ENCODE measurements at regions not wholly inside any gene's neighbourhood (a gene's known extent, or its start where the extent isn't known, plus 50 kb on each side); places are given as distances from the start of the nearest gene placed in this dataset.
A peak's percentile ranks its signal among the peaks of the same experiment; 100 is the strongest.

DNA sequence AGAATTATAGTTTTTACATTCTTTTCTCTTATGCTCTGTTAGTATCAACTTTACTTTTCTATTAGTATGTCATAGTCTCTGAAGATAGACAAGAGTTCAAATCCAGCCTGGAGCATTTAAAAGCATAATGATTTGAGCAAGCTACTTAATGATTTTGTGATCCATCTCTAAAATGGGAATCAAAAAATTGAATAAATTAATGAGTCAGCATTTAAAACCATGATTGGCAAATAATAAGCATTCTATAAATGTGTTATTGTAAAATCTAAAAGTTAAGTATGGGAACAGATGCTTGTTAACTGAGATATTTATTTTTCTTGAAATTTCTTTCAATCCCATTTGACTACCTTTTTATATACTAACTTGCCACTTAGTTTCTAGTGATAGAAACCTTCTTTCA is 391.6 kb downstream of the PCDH7 start:
- no peak for TF ChIP-seq RAD21 (IDR thresholded peaks at IDR 0.05 in 1 of 2, conservative IDR thresholded peaks at IDR 0.05 in 1 of 2; ENCODE audit: low read depth in 2 of 2, low read length in 2 of 2)
- peak; percentile 50; the same call in 1 of the 2 replicates for TF ChIP-seq MAFK (IDR thresholded peaks at IDR 0.05; ENCODE audit: low read depth, low read length)
- no peak for TF ChIP-seq CEBPB (IDR thresholded peaks at IDR 0.05; ENCODE audit: low read depth, low read length)
- TF ChIP-seq, protein P1, sequence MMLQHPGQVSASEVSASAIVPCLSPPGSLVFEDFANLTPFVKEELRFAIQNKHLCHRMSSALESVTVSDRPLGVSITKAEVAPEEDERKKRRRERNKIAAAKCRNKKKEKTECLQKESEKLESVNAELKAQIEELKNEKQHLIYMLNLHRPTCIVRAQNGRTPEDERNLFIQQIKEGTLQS (IDR thresholded peaks at IDR 0.05; ENCODE audit: insufficient read depth, low read depth, low read length), result no peak
- TF ChIP-seq, protein P2, sequence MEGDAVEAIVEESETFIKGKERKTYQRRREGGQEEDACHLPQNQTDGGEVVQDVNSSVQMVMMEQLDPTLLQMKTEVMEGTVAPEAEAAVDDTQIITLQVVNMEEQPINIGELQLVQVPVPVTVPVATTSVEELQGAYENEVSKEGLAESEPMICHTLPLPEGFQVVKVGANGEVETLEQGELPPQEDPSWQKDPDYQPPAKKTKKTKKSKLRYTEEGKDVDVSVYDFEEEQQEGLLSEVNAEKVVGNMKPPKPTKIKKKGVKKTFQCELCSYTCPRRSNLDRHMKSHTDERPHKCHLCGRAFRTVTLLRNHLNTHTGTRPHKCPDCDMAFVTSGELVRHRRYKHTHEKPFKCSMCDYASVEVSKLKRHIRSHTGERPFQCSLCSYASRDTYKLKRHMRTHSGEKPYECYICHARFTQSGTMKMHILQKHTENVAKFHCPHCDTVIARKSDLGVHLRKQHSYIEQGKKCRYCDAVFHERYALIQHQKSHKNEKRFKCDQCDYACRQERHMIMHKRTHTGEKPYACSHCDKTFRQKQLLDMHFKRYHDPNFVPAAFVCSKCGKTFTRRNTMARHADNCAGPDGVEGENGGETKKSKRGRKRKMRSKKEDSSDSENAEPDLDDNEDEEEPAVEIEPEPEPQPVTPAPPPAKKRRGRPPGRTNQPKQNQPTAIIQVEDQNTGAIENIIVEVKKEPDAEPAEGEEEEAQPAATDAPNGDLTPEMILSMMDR (IDR thresholded peaks at IDR 0.05; ENCODE audit: control extremely low read depth in 1 of 3, insufficient read depth in 1 of 3, low read depth in 1 of 3, low read length in 3 of 3), result no peak
- no peak for TF ChIP-seq CHD2 (IDR thresholded peaks at IDR 0.05; ENCODE audit: low read length)
- TF ChIP-seq, protein P3, sequence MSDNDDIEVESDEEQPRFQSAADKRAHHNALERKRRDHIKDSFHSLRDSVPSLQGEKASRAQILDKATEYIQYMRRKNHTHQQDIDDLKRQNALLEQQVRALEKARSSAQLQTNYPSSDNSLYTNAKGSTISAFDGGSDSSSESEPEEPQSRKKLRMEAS (IDR thresholded peaks at IDR 0.05), result no peak
- TF ChIP-seq POLR2A (IDR thresholded peaks at IDR 0.05; ENCODE audit: control extremely low read depth in 1 of 2, low read depth in 2 of 2, low read length in 2 of 2), result no peak
- no peak for TF ChIP-seq EP300 (IDR thresholded peaks at IDR 0.05; ENCODE audit: borderline replicate concordance in 1 of 2, low read depth in 2 of 2, low read length in 2 of 2)
- TF ChIP-seq POLR2AphosphoS5 (IDR thresholded peaks at IDR 0.05; ENCODE audit: low read depth, low read length), result no peak
- no peak for TF ChIP-seq TEAD4 (IDR thresholded peaks at IDR 0.05; ENCODE audit: low read depth, low read length)
- no peak for TF ChIP-seq SIRT6 (IDR thresholded peaks at IDR 0.05; ENCODE audit: low read length)
